Stomach (tissue), 4 donors: ENCODE measurements at regions not wholly inside any gene's neighbourhood (a gene's known extent, or its start where the extent isn't known, plus 50 kb on each side); places are given as distances from the start of the nearest gene placed in this dataset.

Experiments used
- CTCF ChIP-seq, 7 experiments: fragments of 450-650 bp in 4 of 7; fragments of 200-600 bp in 3 of 7; sonication (generic) in 3 of 7; IDR thresholded peaks; one replicate each; pipeline ENCODE4 v1.5.1; 2016 to 2019; ENCODE audit warnings: antibody characterized with exemption in 7 of 7, control low read depth in 2 of 7, mild to moderate bottlenecking in 1 of 7
- EP300 ChIP-seq: sonication (generic); formaldehyde crosslinking; IDR thresholded peaks from one replicate; pipeline ENCODE4 v1.6.1; 2017; ENCODE audit warnings: antibody characterized with exemption
- POLR2AphosphoS5 ChIP-seq, 3 donors: sonication (generic); formaldehyde crosslinking; IDR thresholded peaks; one replicate each; pipeline ENCODE4 v1.6.1; 2016; ENCODE audit warnings: antibody characterized with exemption in 3 of 3

GRCh38 chr20:11993886-11994461 is 76.3 kb downstream of the BTBD3 start:
- TF ChIP-seq CTCF (IDR thresholded peaks at IDR 0.05) (no peak), EP300 (no peak), POLR2AphosphoS5 (IDR thresholded peaks at IDR 0.05) (no peak)
